Umbilical cord (tissue), 1 donor: ENCODE measurements at regions not wholly inside any gene's neighbourhood (a gene's known extent, or its start where the extent isn't known, plus 50 kb on each side); places are given as distances from the start of the nearest gene placed in this dataset.
A peak's percentile ranks its signal among the peaks of the same experiment; 100 is the strongest.
"Not testable (repeated sequence)": the region's sequence is repeated elsewhere in the genome, so short reads cannot be mapped to it uniquely, and the experiment has no call there.

Experiments
- DNase-seq: peaks from one replicate; pipeline ENCODE4 v3.0.0-alpha.2; 2015; ENCODE audit warnings: low spot score

DNA sequence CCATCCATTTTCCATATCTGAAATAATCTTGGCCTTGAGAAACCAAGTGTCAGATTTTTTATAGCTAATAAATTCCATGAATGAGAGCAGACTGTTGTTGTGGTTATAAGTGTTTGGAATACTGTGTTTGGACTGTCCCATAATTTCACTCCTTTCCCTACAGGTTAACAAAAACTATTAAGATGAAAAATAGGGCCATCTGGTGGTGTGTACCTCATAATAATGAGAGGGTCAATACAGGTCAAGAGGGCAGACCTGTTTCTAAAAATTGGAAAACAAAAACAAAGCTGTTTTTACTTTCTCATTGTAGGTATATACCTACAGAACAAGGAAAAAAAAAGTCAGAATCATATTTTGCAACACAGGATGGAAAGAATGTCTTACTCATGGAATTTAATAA lies 553.8 kb upstream of the SGO1 start:
- no peak for DNase-seq

DNA sequence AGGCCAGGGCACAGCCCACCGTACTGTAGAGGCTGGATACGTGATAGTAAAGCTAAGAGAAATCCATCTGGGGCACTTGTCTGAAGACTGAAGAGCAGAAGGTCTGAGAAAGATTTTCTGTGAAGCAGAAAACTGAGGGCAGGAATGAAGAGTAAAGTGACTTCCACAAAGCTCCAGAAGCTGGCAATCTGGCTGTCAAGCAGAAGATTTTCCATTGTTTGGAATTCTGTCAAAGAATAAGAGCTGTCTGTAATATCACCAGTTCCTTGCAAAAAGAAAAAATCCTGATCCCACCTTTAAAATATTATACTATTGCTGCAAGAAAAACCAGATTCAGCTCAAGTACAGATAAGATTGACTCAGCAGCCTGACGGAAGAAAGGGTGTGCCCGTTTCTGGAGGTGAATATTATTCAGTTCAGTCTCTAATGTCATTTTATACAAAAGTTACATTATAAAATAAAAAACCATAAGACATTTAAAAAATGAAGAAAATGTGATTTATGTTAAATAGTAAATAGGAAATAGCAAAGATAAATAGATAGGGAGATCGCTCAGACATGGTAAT lies 550.4 kb upstream of the SGO1 start:
- peak; percentile 35 for DNase-seq

DNA sequence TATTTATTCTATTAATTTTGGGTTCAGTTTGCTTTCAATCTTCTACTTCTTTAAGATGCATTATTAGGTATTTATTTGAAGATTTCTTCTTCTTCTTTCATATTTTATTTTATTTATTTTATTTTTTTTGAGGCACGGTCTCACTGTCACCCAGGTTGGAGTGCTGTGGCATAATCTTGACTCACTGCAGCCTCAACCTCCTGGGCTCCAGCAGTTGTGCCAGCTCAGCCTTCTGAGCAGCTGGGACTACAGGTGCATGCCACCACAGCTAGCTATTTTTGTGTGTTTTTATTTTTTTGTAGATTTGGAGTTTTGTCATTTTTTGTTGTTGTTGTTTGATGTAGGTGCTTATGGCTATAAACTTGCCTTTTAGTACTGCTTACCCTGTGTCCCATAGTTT lies 543.2 kb upstream of the SGO1 start:
- DNase-seq, result no peak

DNA sequence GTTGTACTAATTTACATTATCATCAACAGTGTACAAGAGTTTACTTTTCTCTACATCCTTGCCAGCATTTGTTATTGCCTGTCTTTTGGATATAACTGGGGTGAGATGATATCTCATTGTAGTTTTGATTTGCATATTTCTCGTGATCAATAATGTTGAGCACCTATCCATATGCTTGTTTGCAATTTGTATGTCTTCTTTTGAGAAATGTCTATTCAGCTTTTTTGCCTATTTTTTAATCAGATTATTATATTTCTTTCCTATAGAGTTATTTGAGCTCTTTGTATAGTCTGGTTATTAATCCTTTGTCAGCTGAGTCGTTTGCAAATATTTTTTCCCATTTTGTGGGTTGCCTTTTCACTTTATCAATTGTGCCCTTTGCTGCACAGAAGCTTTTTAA lies 540.8 kb upstream of the SGO1 start:
- no peak for DNase-seq

DNA sequence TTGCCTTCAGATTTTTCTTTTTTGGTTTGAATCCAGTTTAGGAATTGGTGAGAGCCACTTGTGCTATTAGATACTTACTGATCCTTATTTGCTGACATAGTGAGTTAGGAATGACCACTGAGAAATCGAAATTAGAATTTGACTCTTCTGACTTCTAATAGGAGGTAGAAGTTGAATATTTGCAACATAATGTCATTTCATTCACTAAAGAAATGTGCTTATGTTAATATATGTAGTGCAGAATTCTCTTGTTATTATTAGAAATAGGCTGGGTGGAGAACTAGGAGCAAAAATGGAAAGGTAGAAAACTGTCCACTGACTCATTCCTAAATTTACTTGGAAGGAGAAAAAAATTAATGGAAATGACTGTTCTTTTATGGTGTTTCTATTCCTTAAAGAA lies 538.2 kb upstream of the SGO1 start:
- DNase-seq, result no peak

DNA sequence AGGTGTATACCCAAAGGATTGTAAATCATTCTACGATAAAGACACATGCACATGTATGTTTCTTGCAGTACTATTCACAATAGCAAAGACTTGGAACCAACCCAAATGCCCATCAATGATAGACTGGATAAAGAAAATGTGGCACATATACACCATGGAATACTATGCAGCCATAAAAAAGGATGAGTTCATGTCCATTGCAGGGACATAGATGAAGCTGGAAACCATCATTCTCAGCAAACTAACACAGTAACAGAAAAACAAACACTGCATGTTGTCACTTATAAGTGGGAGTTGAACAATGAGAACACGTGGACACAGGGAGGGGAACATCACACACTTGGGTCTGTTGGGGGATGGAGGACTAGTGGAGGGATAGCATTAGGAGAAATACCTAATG lies 530.4 kb upstream of the SGO1 start:
- not testable (repeated sequence) for DNase-seq

DNA sequence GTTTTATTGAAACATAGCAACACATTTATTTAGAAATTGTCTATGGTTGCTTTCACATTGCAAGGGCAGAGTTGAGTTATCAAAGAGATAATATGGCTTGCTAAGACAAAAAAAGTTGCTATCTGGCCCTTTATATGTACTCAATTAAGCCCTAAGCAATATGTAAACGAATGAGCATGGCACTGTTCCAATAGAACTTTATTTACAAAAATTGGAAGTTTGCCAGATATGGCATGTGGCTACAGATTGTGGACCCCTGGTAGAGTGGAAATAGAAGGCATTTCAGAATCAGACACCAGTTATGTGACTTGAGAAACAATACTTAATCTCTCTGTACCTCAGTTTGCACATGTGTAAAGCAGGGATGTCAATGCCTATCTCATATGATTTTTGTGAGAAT lies 515.6 kb upstream of the SGO1 start:
- no peak for DNase-seq

DNA sequence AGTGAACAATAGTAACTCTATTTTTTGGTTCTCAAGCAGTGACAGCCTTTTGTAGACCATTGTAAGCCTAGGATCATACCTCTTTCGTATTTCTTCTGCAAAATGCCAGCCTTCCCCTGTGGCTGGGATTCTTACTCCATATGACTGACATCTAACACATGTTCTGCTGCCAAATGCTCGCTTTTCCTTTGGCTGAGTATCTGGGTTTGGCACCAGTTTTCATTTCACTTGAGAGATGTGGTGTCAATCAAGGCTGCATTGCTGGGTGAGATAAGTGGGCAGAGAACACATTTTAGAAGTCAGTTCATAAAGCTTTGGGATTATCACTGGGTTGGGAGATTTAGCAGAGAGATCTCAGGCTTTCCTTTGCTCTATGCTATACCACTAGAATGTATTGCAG lies 514.7 kb upstream of the SGO1 start:
- DNase-seq, result peak; percentile 55

DNA sequence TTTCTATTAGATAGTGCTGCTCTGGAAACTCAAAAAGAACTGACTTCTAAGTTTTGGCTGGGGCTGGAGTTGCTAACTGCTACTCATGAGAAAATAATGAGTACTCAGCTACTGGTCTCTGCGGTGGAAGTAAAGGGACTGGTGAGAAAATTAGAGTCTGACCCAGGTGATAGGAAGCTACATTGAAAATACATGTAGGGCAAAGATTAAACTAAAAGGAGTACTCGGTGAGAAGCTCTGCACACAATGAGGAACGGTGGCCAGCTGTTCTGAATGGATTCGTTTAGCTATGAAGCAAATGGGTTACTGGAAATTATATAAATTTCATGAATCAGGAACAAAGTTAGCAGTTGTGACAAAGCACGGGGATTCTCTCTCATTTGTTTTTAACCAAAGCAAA lies 512.9 kb upstream of the SGO1 start:
- DNase-seq, result no peak

DNA sequence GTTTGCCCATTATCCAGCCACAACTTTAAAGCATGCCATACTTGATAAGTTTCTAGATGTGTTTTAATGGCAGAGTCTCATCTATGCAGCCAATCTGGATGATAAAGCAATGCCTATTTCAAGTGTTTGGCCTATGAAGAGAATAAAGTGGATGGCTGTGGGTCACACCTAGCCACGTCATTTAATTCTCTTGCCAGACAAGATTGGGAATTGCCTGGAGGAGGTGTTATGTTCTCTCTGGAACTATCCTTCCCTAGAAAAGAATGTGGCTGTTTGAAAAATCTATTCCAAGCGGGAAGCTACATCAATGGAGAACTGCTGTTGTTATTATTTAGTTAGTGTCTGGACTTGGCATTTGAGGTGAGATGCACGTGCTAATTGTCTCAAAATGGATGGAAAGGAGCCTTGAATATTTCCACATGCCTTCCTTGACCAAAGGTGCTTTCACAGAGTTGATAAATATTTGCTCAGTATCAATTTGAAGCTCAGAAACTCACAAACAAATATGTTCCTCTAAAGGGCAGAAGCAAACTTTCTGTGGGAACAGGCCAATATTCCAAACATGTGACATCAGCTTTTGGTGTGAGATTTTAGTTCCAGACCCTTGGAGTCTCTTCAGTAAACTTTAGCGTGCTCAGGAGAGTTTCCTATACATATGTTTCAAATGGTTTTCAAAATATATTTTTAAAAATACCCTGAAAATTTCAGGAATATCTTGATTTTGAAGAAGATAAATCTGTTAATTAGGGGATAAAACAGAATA lies 510.6 kb upstream of the SGO1 start:
- DNase-seq, result no peak

DNA sequence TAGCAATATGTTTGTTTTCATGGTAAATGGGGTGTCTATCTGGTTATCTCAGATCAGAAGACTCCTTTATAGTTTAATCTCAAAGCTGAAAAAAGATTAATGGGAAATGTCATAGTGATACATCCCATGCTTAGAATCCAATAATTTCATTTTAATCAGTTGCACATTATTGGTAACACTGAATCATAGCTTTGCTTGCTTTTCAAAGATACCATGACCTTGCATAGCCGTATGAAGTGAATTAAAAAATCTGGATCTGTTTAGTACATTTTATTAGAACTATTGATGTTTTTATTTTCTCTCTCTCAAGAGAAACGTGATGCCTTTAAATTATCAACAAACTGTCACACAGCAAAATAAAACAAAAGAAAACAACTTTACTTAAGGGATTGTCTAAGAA lies 506.7 kb upstream of the SGO1 start:
- DNase-seq, result no peak

DNA sequence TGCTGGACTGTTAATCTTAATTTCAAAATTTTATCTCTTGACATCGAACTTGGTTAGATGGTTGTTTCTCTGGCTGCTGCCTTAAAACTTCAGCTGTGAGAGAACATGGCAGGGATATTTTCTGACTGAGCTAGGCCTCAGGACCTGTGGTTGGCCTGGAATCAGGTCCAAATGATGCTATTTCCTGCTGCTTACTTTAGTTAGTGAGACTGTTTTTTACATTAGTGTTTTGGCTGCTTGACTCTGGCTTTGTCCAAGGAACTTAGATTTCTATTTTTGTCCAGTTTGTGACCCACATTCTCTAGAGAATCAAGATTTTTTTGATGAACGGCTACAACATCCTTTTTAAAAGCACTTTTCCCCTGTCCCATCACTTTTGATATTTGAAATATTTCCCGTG lies 497.9 kb upstream of the SGO1 start:
- peak; percentile 72 for DNase-seq

DNA sequence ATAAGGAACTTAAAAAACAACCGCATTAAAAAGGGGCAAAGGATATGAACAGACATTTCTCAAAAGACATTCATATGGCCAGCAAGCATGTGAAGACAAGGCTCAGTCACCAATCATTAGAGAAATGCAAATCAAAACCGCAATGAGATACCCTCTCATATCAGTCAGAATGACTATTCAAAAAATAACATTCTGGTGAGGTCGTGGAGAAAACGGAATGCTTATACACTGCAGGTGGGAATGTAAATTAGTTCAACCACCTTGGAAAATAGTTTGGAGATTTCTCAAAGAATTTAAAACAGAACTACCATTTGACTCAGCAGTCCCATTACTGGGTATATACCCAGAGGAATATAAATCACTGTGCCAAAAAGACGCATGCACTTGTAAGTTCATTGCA lies 496.6 kb upstream of the SGO1 start:
- no peak for DNase-seq

DNA sequence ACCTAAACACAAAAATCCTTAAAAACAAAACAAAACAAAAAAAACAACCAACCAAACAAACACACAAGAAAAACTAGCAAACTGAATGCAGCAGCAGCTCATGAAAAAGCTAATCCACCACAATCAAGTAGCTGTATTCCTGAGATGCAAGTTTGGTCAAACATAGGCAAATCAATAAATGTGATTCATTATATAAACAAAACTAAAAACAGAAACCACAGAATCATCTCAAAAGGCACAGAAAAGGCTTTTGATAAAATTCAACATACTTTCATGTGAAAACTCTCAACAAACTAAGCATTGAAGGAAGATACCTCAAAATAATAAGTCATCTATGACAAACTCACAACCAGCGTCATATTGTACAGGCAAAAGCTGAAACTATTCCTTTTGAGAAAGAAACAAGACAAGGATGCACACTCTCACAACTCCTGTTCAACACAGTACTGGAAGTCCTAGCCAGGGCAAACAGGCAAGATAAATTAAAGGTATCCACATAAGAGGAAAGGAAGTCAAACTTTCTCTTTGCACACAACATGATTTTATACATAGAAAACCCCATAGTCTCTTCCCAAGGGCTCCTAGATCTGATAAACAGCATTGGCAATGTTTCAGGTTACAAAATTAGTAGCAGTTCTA lies 495.1 kb upstream of the SGO1 start:
- no peak for DNase-seq

DNA sequence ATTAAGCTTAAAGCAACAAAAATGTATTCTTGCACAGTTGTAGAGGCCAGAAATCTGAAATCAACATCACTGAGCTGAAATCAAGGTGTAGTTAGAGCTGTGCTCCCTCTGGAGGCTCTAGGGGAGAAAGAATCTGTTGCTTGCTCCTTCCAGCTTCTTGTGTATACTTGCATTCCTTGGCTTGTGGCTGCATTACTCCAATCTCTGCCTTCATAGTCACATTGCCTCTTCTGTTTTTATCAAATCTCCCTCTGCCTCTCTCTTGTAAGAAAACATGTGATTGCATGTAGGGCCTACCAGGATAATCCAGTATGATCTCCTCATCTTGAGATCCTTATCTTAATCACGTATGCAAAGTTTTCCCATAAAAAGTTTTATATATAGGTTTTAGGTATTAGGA lies 487.9 kb upstream of the SGO1 start:
- no peak for DNase-seq

DNA sequence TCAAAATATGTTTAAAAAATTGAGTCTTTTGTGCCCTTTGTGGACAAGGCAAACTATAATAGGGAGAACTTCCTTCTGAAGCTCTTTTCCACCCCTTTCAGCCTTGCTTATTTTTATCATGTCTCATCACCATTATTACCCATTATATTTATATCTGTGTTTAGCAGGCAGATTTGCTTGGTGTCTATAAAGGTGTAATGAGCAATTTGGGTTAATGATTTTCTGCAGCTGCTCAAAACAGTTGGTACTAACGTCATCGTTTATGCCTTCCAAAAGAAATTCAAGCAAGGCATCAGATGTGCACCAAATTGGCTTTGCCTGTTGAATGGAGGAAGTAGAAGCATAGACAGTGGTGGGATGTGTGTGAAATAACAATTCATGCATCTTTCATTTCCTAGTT lies 483.7 kb upstream of the SGO1 start:
- no peak for DNase-seq

DNA sequence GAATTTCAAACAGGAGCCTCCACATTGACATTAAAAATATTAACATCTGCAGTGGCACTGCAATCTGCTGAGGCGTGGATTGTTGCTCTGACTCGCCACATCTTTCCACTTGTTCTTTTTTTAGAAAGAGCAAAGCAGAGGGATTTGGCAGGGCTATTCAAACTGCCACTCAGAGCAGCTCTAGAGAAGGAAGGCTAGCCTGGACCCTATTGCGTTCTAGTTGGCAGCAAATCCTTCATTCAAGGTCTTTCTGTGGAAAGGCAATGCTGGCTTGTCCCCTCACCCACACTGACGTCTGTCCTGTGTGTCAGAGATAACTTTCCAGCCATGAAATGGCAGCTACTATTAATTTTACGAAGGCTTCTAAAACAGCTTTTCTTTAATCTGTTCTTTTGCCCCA lies 483.2 kb upstream of the SGO1 start:
- peak; percentile 89 for DNase-seq

DNA sequence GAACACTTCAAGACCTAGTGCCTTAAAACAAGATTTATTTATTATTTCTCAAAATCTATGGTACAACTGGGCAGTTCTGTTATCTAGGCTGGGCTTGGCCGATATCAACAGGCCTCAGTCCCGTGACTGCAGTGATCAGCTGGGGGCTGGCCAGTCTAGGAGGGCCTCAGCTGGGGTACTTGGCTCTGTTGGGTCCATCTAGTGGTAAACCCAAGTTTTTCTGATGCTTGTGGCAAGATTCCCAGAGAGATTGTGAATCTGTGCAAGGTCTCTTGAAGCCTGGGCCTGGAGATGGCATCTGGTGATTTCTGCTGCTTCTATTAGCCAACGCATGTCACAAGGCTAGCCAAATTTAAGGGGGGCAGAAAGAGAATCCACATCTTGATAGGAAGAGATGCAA lies 482.4 kb upstream of the SGO1 start:
- peak; percentile 67 for DNase-seq

DNA sequence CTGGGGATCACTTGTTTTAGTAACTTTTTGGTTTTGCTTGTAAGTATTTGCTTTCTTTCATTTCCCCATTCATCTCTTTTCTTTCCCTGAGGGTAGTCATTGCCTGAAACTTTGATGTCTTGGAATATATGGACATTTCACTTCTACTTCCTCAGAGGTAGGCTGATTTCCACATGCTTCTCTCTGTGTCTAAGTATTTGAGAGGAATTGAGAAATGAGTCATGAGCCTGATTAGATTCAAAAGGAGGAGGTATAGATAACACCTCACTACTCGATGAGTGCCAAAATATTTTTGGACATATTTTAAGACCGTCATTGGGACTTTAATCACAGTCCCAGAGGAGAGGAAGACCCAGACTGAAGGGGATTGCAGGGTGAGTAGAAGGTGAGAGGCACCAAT lies 480.1 kb upstream of the SGO1 start:
- DNase-seq, result no peak

DNA sequence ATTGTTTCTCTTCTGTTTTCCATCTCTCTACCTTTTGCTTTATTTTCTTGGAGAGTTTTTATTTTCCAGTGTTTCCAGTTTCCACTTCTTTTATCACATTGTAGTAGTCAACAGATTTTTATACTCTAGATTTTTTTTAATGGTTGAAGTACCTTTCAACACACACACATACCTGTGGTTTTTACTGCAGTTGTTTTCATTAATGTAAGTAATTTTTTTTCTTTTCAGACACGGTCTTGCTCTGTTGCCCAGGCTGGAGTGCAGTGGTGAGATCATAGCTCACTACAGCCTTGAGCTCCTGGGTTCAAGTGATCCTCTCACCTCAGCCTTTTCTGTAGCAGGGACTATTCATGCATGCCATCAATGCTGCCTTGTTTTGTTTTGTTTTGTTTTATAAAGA lies 472.5 kb upstream of the SGO1 start:
- DNase-seq, result no peak

DNA sequence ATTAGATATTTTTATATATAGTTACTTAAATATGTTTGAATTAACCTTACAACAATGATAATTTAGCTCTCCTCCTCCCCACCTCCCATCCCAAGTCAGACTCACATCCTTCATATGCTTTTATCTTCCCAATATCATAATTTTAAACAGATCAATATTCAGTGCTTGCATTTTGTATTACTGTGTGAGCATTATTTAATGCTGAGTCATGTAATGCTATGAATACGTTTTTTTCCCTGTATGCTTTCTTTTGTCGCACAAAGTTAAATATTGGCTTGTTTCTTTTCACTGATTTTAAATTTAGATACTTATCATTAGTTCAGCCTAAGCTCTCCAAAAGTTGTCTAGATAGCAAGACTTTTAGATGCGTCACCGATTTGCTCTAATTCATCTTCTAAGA lies 471.6 kb upstream of the SGO1 start:
- no peak for DNase-seq

DNA sequence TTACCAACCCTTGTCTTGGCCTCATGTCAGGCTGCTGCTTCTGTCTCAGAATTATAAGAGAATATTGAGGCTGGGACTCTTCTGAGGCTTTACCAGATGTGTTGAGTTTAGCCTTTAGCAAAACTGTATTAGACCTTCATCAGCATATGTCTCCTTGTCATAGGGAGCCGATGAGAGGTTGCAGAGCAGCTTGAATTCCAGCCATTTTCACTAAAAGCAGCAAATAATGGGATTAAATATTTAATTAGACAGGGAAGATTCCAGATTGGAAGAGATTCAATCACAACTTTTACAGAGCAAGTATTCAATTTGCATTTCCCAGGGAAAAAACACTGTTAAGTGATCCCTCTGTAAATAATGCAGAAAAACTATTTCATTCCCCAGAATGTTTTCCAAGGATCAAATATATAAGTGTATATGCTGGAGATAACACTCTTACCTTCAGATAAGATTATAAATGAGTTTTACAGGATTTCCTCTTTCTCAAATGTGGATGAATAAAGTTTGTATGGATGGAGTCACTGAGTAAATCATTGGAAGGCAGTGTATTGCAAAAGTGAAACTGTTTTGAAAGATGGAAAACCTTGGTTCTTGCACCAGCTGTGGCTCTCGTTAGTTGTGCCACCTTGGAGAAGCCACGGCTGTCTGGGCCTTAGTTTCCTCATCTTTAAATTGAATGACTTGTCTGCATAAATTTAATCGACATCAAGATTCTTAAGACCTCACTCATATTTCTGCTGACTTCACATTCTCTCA lies 466.4 kb upstream of the SGO1 start:
- DNase-seq, result peak; percentile 37

DNA sequence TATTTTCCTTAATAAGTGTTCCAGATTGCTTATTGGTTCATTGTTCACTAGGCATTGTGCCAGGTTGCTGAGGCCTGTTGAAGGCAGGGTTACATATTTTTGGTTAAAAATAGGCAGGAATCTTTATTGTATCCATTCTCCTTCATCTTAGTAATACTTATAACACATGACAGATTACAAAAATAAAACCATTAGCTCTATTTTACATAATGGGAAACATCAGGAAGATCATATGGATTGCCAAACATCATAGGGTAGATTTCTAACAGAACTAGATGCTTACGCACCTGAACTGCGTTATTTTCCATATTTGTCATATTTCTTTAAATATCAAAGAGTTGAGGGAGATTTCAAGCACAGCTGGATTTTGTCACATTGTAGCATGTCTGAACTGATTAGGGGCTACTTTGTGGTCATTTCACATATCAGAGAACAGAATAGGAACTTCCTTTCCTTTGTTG lies 462.9 kb upstream of the SGO1 start:
- DNase-seq, result no peak
